K562 (cell line): ENCODE measurements at regions not wholly inside any gene's neighbourhood (a gene's known extent, or its start where the extent isn't known, plus 50 kb on each side); places are given as distances from the start of the nearest gene placed in this dataset.

Experiments used
- ATAC-seq: fragments of 200-7000 bp; cut with Tn5 transposase; 3 replicates; pipeline ENCODE4 v1.9.1; 2020; ENCODE audit warnings: moderate library complexity
- BruUV-seq: library from RNA; stranded (reverse); fragments of 400-500 nt; replicated peaks from 2 replicates; lab custom pipeline; 2021; lab: Mats Ljungman, UMichigan
- CTCF ChIA-PET: fragments of 300-600 bp; formaldehyde crosslinking; extraction: SDS; loops from one replicate; lab custom pipeline; 2021; ENCODE audit warnings: low intra/inter-chr PET ratio; lab: Yijun Ruan, JAX
- POLR2A ChIA-PET: fragments of 300-600, 350-650 bp; sonication (Branson Sonifier 250); formaldehyde crosslinking; extraction: SDS; loops from one replicate; lab custom pipeline; 2021; ENCODE audit warnings: antibody characterized with exemption, inconsistent platforms; lab: Yijun Ruan, JAX
- DNase-seq, 4 experiments: peaks; one replicate each; pipeline versions ENCODE4 v3.0.0 to v3.0.0-alpha.2; 2011 to 2018; ENCODE audit warnings: low spot score in 3 of 4, mixed read lengths in 3 of 4; ENCODE audit errors: extremely low read depth in 1 of 4
- FAIRE-seq: peaks from 2 replicates; lab custom pipeline; 2011; peaks lifted over from hg19 to GRCh38; lab: Jason Lieb, UNC
- H2AFZ ChIP-seq: 2 replicates; pipeline ENCODE4 v1.6.0; 2011; ENCODE audit warnings: low read depth, low read length, control low read depth, inconsistent platforms
- H3K27ac ChIP-seq: fragments of 200-600 bp; 3 replicates; pipeline ENCODE4 v1.8.0; 2011; ENCODE audit warnings: low read depth, mild to moderate bottlenecking, control low read depth, inconsistent platforms, low read length, moderate library complexity, mixed read lengths; ENCODE audit errors: extremely low read depth
- H3K27me3 ChIP-seq, 2 experiments: fragments of 300-600 bp in 1 of 2; 2 replicates in 1 of 2; 3 replicates in 1 of 2; pipeline versions ENCODE4 v1.6.0 to v1.8.0; 2011; ENCODE audit warnings: inconsistent platforms in 2 of 2, low read length in 2 of 2, mild to moderate bottlenecking in 1 of 2, mixed read lengths in 1 of 2, moderate library complexity in 1 of 2; ENCODE audit not compliant: control insufficient read depth in 2 of 2, insufficient read depth in 2 of 2
- H3K36me3 ChIP-seq: fragments of 300-600 bp; 3 replicates; pipeline ENCODE4 v1.8.0; 2011; ENCODE audit warnings: mild to moderate bottlenecking, low read length, inconsistent platforms; ENCODE audit not compliant: control insufficient read depth, insufficient read depth
- H3K4me1 ChIP-seq, 2 experiments: fragments of 200-600 bp in 1 of 2; replicated peaks in 1 of 2; 2 replicates in 1 of 2; 3 replicates in 1 of 2; pipeline versions ENCODE4 v1.5.1 to v1.8.0; 2011; ENCODE audit warnings: inconsistent platforms in 2 of 2, low read length in 2 of 2, mild to moderate bottlenecking in 1 of 2, mixed read lengths in 1 of 2, moderate library complexity in 1 of 2; ENCODE audit not compliant: control insufficient read depth in 2 of 2, insufficient read depth in 2 of 2
- H3K4me2 ChIP-seq: 2 replicates; pipeline ENCODE4 v1.6.1; 2011; ENCODE audit warnings: low read length, control low read depth, inconsistent platforms, mixed read lengths; ENCODE audit not compliant: insufficient read depth
- H3K4me3 ChIP-seq: fragments of 200-600 bp; sonication (generic), shearing (Covaris generic); 2 replicates; pipeline ENCODE4 v1.5.1; 2016; ENCODE audit warnings: control low read depth, inconsistent platforms
- H3K79me2 ChIP-seq: fragments of 200-600 bp; 3 replicates; pipeline ENCODE4 v1.8.0; 2011; ENCODE audit warnings: low read length, inconsistent platforms; ENCODE audit not compliant: control insufficient read depth, insufficient read depth
- H3K9ac ChIP-seq, 2 experiments: 2 replicates each; pipeline versions ENCODE4 v1.6.0 to v1.6.1; 2011; ENCODE audit warnings: low read depth in 2 of 2, low read length in 2 of 2, control low read depth in 1 of 2, inconsistent platforms in 1 of 2, mild to moderate bottlenecking in 1 of 2, mixed read lengths in 1 of 2; ENCODE audit not compliant: insufficient read depth in 1 of 2
- H3K9me1 ChIP-seq: one replicate; pipeline ENCODE4 v1.6.0; 2011; ENCODE audit warnings: inconsistent platforms, mild to moderate bottlenecking, low read length, moderate library complexity; ENCODE audit not compliant: control insufficient read depth, insufficient read depth
- H3K9me3 ChIP-seq: replicated peaks from 2 replicates; pipeline ENCODE4 v1.5.1; 2011; ENCODE audit warnings: low read depth, low read length, inconsistent platforms; ENCODE audit not compliant: control insufficient read depth, insufficient read depth
- H4K20me1 ChIP-seq: replicated peaks from 2 replicates; pipeline ENCODE4 v1.6.1; 2011; ENCODE audit warnings: low read length, inconsistent platforms, mixed read lengths; ENCODE audit not compliant: control insufficient read depth, insufficient read depth
- ELF1 ChIP-seq: fragments of 200-800 bp; sonication (Bioruptor generic); IDR thresholded peaks from 2 replicates; pipeline ENCODE4 v1.6.1; 2016; ENCODE audit warnings: missing genetic modification characterization, missing compliant biosample characterization
- ETS2 ChIP-seq: IDR thresholded peaks from 2 replicates; pipeline ENCODE4 v1.6.1; 2016; ENCODE audit warnings: borderline replicate concordance, missing genetic modification characterization, mild to moderate bottlenecking, moderate library complexity, missing compliant biosample characterization; ENCODE audit not compliant: poor library complexity, severe bottlenecking
- KLF1 ChIP-seq: fragments of 450-650 bp; IDR thresholded peaks from 2 replicates; pipeline ENCODE4 v1.6.1; 2016; ENCODE audit warnings: missing genetic modification characterization, missing compliant biosample characterization
- NELFE ChIP-seq: IDR thresholded peaks from 2 replicates; pipeline ENCODE4 v1.6.1; 2011; ENCODE audit warnings: mild to moderate bottlenecking; ENCODE audit not compliant: insufficient read depth, insufficient read length
- RBM15 ChIP-seq: fragments of 200-400 bp; formaldehyde crosslinking; IDR thresholded peaks from 2 replicates; pipeline ENCODE4 v1.6.1; 2018; ENCODE audit warnings: mild to moderate bottlenecking, low read length, moderate library complexity; ENCODE audit not compliant: insufficient read depth
- SMARCA4 ChIP-seq: fragments of 450-650 bp; IDR thresholded peaks from 2 replicates; pipeline ENCODE4 v1.6.1; 2016
- YY1 ChIP-seq, 3 experiments: IDR thresholded peaks; 2 replicates each; pipeline ENCODE4 v1.6.1; 2011; ENCODE audit warnings: low read length in 2 of 3, mild to moderate bottlenecking in 2 of 3, moderate library complexity in 2 of 3, borderline replicate concordance in 1 of 3, control low read depth in 1 of 3, low read depth in 1 of 3; ENCODE audit not compliant: insufficient read depth in 3 of 3, insufficient replicate concordance in 2 of 3, control insufficient read depth in 1 of 3, insufficient read length in 1 of 3; ENCODE audit errors: extremely low read depth in 1 of 3
- ZEB2 ChIP-seq: fragments of 450-650 bp; IDR thresholded peaks from 2 replicates; pipeline ENCODE4 v1.6.1; 2016
- ZNF174 ChIP-seq: fragments of 250-450 bp; sonication (Bioruptor Pico); IDR thresholded peaks from 2 replicates; pipeline ENCODE4 v1.4.0; 2020; ENCODE audit warnings: mild to moderate bottlenecking
- WGBS: fragments of 100-300 bp; shearing (Covaris generic); methylation state at CpG from one replicate; pipeline ENCODE4 v1.1.6; 2016; ENCODE audit warnings: low coverage, mixed read lengths; ENCODE audit not compliant: insufficient coverage; ENCODE audit errors: missing lambda C conversion rate; 5-methylcytosine and 5-hydroxymethylcytosine counted together
- in situ Hi-C: fragments of 300-500 bp; cut with MboI; formaldehyde crosslinking; loops from 4 replicates; pipeline ENCODE4 v1.15.0; 2018; ENCODE audit warnings: inconsistent platforms, mixed read lengths
- intact Hi-C: fragments of 100-400 bp; cut with micrococcal nuclease; formaldehyde crosslinking; loops from 2 replicates; pipeline ENCODE4 v1.14.2; 2022
- TF ChIP-seq, protein P1 (sequence below): fragments of 200-800 bp; sonication (Bioruptor generic); IDR thresholded peaks from 2 replicates; pipeline ENCODE4 v1.6.1; 2017; ENCODE audit warnings: missing genetic modification characterization, missing compliant biosample characterization
- TF ChIP-seq, protein P2 (sequence below): fragments of 450-650 bp; IDR thresholded peaks from 2 replicates; pipeline ENCODE4 v1.6.1; 2016; ENCODE audit warnings: antibody characterized with exemption

DNA sequence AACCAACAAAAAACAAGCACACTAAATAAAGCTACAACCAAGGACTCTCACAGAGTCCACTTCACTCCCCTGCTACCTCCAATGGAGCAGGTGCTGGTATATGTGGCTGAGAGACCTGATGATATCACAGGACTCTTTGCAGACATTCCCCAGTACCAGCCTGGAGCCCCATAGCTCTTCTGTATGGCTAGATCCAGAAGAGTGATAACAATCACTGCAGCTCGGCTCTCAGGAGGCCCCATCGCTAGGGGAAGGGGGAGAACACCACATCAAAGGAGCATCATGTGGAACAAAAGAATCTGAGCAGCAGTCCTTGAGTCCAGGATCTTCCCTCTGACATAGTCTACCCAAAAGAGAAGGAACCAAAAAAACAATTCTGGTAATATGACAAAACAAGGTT, 237.1 kb upstream of the TLL1 start:
- no peak overlapping the region for H2AFZ ChIP-seq
- H3K9ac ChIP-seq: no peak overlapping the region
- no peaks in the 10 kb centered on the region for H3K27me3 ChIP-seq
- no peaks in the 10 kb centered on the region for H3K79me2 ChIP-seq
- no peaks in the 10 kb centered on the region for H3K9me1 ChIP-seq
- DNase-seq: no peak
- in situ Hi-C loops: no loop called here
- H3K4me1 ChIP-seq: no peaks in the 10 kb centered on the region
- 5% methylated on average over 2 of the region's 2 CpGs for WGBS
- no peaks in the 10 kb centered on the region for H3K36me3 ChIP-seq
- no peak overlapping the region for H3K4me3 ChIP-seq
- CTCF ChIA-PET: no interaction called here
- H3K27ac ChIP-seq: no peak overlapping the region
- no TSS peak for BruUV-seq
- H4K20me1 ChIP-seq: no peaks in the 10 kb centered on the region
- intact Hi-C loops: no loop called here
- no peak for TF ChIP-seq ZNF174 (CRISPR knock-in tag)
- TF ChIP-seq SMARCA4: no peak
- TF ChIP-seq YY1 (IDR thresholded peaks at IDR 0.05; ENCODE audit: borderline replicate concordance in 1 of 3, control insufficient read depth in 1 of 3, extremely low read depth in 1 of 3, insufficient read depth in 3 of 3, insufficient read length in 1 of 3, insufficient replicate concordance in 2 of 3, low read depth in 1 of 3, low read length in 2 of 3): no peak
- TF ChIP-seq NELFE: no peak
- TF ChIP-seq, protein P1, sequence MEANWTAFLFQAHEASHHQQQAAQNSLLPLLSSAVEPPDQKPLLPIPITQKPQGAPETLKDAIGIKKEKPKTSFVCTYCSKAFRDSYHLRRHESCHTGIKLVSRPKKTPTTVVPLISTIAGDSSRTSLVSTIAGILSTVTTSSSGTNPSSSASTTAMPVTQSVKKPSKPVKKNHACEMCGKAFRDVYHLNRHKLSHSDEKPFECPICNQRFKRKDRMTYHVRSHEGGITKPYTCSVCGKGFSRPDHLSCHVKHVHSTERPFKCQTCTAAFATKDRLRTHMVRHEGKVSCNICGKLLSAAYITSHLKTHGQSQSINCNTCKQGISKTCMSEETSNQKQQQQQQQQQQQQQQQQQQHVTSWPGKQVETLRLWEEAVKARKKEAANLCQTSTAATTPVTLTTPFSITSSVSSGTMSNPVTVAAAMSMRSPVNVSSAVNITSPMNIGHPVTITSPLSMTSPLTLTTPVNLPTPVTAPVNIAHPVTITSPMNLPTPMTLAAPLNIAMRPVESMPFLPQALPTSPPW (CRISPR knock-in tag): no peak
- TF ChIP-seq KLF1 (tag): no peak
- TF ChIP-seq RBM15: no peak
- TF ChIP-seq ETS2 (tag): no peak
- TF ChIP-seq, protein P2, sequence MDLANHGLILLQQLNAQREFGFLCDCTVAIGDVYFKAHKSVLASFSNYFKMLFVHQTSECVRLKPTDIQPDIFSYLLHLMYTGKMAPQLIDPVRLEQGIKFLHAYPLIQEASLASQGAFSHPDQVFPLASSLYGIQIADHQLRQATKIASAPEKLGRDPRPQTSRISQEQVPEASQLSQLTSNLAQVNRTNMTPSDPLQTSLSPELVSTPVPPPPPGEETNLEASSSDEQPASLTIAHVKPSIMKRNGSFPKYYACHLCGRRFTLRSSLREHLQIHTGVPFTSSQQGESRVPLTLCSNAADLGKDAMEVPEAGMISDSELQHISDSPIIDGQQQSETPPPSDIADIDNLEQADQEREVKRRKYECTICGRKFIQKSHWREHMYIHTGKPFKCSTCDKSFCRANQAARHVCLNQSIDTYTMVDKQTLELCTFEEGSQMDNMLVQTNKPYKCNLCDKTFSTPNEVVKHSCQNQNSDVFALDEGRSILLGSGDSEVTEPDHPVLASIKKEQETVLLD: no peak
- TF ChIP-seq ZEB2: no peak
- no peak for TF ChIP-seq ELF1 (tag)
- POLR2A ChIA-PET: no interaction called here
- no peaks in the 10 kb centered on the region for H3K9me3 ChIP-seq
- no peak overlapping the region for H3K4me2 ChIP-seq
- FAIRE-seq: no peak
- ATAC-seq: no peak
